WTC11 (cell line): ENCODE measurements at regions not wholly inside any gene's neighbourhood (a gene's known extent, or its start where the extent isn't known, plus 50 kb on each side); places are given as distances from the start of the nearest gene placed in this dataset.

ENCODE experiments used
- ATAC-seq: fragments of 200-7000 bp; cut with Tn5 transposase; 2 replicates; pipeline ENCODE4 v1.10.0; 2021; ENCODE audit warnings: mild to moderate bottlenecking, moderate library complexity
- CTCF ChIA-PET: fragments of 300-600 bp; sonication (Branson Sonifier 250); formaldehyde crosslinking; loops from one replicate; lab custom pipeline; 2021; ENCODE audit warnings: antibody characterized with exemption; lab: Charles Lee
- POLR2A ChIA-PET: fragments of 350-600 bp; sonication (Branson Sonifier 250); formaldehyde crosslinking; loops from one replicate; lab custom pipeline; 2021; ENCODE audit warnings: antibody characterized with exemption; lab: Charles Lee
- DNase-seq: peaks from one replicate; pipeline ENCODE4 v3.0.0; 2021; ENCODE audit warnings: low spot score
- H3K27ac Mint-ChIP-seq: 2 replicates; pipeline ENCODE4 v1.8.0; 2021; ENCODE audit warnings: mixed read lengths
- H3K27me3 Mint-ChIP-seq: 2 replicates; pipeline ENCODE4 v1.8.0; 2021; ENCODE audit warnings: low read depth, mild to moderate bottlenecking, moderate library complexity, mixed read lengths
- H3K36me3 Mint-ChIP-seq: 2 replicates; pipeline ENCODE4 v1.8.0; 2021; ENCODE audit warnings: mixed read lengths
- H3K4me1 Mint-ChIP-seq: 2 replicates; pipeline ENCODE4 v1.8.0; 2022; ENCODE audit warnings: mixed read lengths
- H3K4me3 Mint-ChIP-seq: 2 replicates; pipeline ENCODE4 v1.8.0; 2021; ENCODE audit warnings: mild to moderate bottlenecking, moderate library complexity, mixed read lengths
- H3K9me3 Mint-ChIP-seq: 2 replicates; pipeline ENCODE4 v1.8.0; 2021; ENCODE audit warnings: mixed read lengths
- ETV6 ChIP-seq: sonication (generic); formaldehyde crosslinking; IDR thresholded peaks from 2 replicates; pipeline ENCODE4 v1.8.1; 2022; ENCODE audit warnings: mild to moderate bottlenecking, missing genetic modification reagents
- FOXJ3 ChIP-seq: sonication (generic); formaldehyde crosslinking; IDR thresholded peaks from 2 replicates; pipeline ENCODE4 v1.9.0; 2021; ENCODE audit warnings: missing genetic modification reagents, mild to moderate bottlenecking, borderline replicate concordance
- KAT7 ChIP-seq: sonication (generic); formaldehyde crosslinking; IDR thresholded peaks from 2 replicates; pipeline ENCODE4 v1.8.1; 2023; ENCODE audit warnings: missing genetic modification reagents, mild to moderate bottlenecking, borderline replicate concordance
- MXD4 ChIP-seq: fragments of 250-450 bp; sonication (Bioruptor Pico); IDR thresholded peaks from 2 replicates; pipeline ENCODE4 v1.8.0; 2021; ENCODE audit warnings: mild to moderate bottlenecking, moderate library complexity, borderline replicate concordance
- MYBL2 ChIP-seq: sonication (generic); formaldehyde crosslinking; IDR thresholded peaks from 2 replicates; pipeline ENCODE4 v1.8.1; 2023; ENCODE audit warnings: mild to moderate bottlenecking, moderate library complexity, missing genetic modification reagents
- NFYB ChIP-seq: sonication (generic); formaldehyde crosslinking; conservative IDR thresholded peaks from 2 replicates; pipeline ENCODE4 v1.8.0; 2022; ENCODE audit warnings: low read depth, missing genetic modification reagents
- NR1H2 ChIP-seq: sonication (generic); formaldehyde crosslinking; IDR thresholded peaks from 2 replicates; pipeline ENCODE4 v1.9.0; 2021; ENCODE audit warnings: mild to moderate bottlenecking, moderate library complexity, missing genetic modification reagents
- NR2C2 ChIP-seq: sonication (generic); formaldehyde crosslinking; IDR thresholded peaks from 2 replicates; pipeline ENCODE4 v1.8.0; 2022; ENCODE audit warnings: mild to moderate bottlenecking, missing genetic modification reagents
- NR3C1 ChIP-seq: sonication (generic); formaldehyde crosslinking; conservative IDR thresholded peaks from 2 replicates; pipeline ENCODE4 v1.8.1; 2023; ENCODE audit warnings: low read depth, mild to moderate bottlenecking, missing genetic modification reagents
- SMAD3 ChIP-seq: sonication (generic); formaldehyde crosslinking; IDR thresholded peaks from 2 replicates; pipeline ENCODE4 v1.8.0; 2022; ENCODE audit warnings: missing genetic modification reagents, mild to moderate bottlenecking, borderline replicate concordance
- TEAD1 ChIP-seq: sonication (generic); formaldehyde crosslinking; IDR thresholded peaks from 2 replicates; pipeline ENCODE4 v1.8.0; 2022; ENCODE audit warnings: mild to moderate bottlenecking, missing genetic modification reagents
- TP53 ChIP-seq: sonication (generic); formaldehyde crosslinking; IDR thresholded peaks from 2 replicates; pipeline ENCODE4 v1.8.1; 2023; ENCODE audit warnings: mild to moderate bottlenecking, missing genetic modification reagents
- ZNF138 ChIP-seq: sonication (generic); formaldehyde crosslinking; conservative IDR thresholded peaks from 2 replicates; pipeline ENCODE4 v1.8.1; 2022; ENCODE audit warnings: mild to moderate bottlenecking, moderate library complexity, missing genetic modification reagents
- ZNF416 ChIP-seq: fragments of 250-450 bp; sonication (Bioruptor Pico); IDR thresholded peaks from 2 replicates; pipeline ENCODE4 v1.9.0; 2021; ENCODE audit warnings: mild to moderate bottlenecking, inconsistent platforms
- TF ChIP-seq, protein P1 (sequence below): fragments of 250-450 bp; sonication (Bioruptor Pico); IDR thresholded peaks from 2 replicates; pipeline ENCODE4 v1.9.0; 2021; ENCODE audit warnings: mild to moderate bottlenecking
- TF ChIP-seq, protein P2 (sequence below): fragments of 200-600 bp; IDR thresholded peaks from 2 replicates; pipeline ENCODE4 v1.8.0; 2022; ENCODE audit warnings: antibody characterized with exemption
- TF ChIP-seq, protein P3 (sequence below): sonication (generic); formaldehyde crosslinking; IDR thresholded peaks from 2 replicates; pipeline ENCODE4 v1.8.1; 2022; ENCODE audit warnings: missing genetic modification reagents, borderline replicate concordance
- TF ChIP-seq, protein P4 (sequence below): fragments of 250-450 bp; sonication (Bioruptor Pico); IDR thresholded peaks from 2 replicates; pipeline ENCODE4 v1.9.0; 2021; ENCODE audit warnings: mild to moderate bottlenecking
- TF ChIP-seq, protein P5 (sequence below): sonication (generic); formaldehyde crosslinking; IDR thresholded peaks from 2 replicates; pipeline ENCODE4 v1.8.1; 2023; ENCODE audit warnings: mild to moderate bottlenecking, missing genetic modification reagents, moderate library complexity
- TF ChIP-seq, protein P6 (sequence below): sonication (generic); formaldehyde crosslinking; IDR thresholded peaks from 2 replicates; pipeline ENCODE4 v1.8.0; 2023; ENCODE audit warnings: missing genetic modification reagents
- TF ChIP-seq, protein P7 (sequence below): sonication (generic); formaldehyde crosslinking; IDR thresholded peaks from 2 replicates; pipeline ENCODE4 v1.8.0; 2023; ENCODE audit warnings: missing genetic modification reagents, mild to moderate bottlenecking, borderline replicate concordance
- TF ChIP-seq, protein P8 (sequence below): fragments of 250-450 bp; sonication (Bioruptor Pico); IDR thresholded peaks from 2 replicates; pipeline ENCODE4 v1.8.0; 2021; ENCODE audit warnings: mild to moderate bottlenecking

DNA sequence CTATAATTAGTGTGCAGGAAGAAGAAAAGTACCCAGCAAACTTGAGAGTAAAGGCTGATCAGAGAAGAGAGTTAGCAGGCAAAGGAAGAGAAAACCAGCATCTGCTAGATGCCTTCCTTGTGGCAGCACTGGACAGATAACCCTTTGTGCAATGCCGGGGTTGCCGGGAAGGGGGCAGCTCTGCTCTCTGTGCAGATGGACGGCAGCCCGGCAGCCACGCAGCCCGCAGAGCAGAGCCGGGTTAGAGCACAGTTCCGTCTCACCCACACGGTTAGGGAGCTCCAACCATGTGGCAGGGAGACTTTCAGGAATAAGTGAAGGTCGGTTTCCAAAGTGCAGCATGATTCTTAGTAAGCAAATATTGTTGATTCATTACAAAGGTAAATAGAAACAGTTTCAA, 80.0 kb upstream of the RPS6KA2 start:
- POLR2A ChIA-PET: no interaction called here
- TF ChIP-seq, protein P1, sequence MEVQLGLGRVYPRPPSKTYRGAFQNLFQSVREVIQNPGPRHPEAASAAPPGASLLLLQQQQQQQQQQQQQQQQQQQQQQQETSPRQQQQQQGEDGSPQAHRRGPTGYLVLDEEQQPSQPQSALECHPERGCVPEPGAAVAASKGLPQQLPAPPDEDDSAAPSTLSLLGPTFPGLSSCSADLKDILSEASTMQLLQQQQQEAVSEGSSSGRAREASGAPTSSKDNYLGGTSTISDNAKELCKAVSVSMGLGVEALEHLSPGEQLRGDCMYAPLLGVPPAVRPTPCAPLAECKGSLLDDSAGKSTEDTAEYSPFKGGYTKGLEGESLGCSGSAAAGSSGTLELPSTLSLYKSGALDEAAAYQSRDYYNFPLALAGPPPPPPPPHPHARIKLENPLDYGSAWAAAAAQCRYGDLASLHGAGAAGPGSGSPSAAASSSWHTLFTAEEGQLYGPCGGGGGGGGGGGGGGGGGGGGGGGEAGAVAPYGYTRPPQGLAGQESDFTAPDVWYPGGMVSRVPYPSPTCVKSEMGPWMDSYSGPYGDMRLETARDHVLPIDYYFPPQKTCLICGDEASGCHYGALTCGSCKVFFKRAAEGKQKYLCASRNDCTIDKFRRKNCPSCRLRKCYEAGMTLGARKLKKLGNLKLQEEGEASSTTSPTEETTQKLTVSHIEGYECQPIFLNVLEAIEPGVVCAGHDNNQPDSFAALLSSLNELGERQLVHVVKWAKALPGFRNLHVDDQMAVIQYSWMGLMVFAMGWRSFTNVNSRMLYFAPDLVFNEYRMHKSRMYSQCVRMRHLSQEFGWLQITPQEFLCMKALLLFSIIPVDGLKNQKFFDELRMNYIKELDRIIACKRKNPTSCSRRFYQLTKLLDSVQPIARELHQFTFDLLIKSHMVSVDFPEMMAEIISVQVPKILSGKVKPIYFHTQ: no peak
- TF ChIP-seq MXD4 (CRISPR knock-in tag): no peak
- TF ChIP-seq, protein P2, sequence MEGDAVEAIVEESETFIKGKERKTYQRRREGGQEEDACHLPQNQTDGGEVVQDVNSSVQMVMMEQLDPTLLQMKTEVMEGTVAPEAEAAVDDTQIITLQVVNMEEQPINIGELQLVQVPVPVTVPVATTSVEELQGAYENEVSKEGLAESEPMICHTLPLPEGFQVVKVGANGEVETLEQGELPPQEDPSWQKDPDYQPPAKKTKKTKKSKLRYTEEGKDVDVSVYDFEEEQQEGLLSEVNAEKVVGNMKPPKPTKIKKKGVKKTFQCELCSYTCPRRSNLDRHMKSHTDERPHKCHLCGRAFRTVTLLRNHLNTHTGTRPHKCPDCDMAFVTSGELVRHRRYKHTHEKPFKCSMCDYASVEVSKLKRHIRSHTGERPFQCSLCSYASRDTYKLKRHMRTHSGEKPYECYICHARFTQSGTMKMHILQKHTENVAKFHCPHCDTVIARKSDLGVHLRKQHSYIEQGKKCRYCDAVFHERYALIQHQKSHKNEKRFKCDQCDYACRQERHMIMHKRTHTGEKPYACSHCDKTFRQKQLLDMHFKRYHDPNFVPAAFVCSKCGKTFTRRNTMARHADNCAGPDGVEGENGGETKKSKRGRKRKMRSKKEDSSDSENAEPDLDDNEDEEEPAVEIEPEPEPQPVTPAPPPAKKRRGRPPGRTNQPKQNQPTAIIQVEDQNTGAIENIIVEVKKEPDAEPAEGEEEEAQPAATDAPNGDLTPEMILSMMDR: peak; percentile 40
- TF ChIP-seq NR3C1: no peak
- TF ChIP-seq, protein P3, sequence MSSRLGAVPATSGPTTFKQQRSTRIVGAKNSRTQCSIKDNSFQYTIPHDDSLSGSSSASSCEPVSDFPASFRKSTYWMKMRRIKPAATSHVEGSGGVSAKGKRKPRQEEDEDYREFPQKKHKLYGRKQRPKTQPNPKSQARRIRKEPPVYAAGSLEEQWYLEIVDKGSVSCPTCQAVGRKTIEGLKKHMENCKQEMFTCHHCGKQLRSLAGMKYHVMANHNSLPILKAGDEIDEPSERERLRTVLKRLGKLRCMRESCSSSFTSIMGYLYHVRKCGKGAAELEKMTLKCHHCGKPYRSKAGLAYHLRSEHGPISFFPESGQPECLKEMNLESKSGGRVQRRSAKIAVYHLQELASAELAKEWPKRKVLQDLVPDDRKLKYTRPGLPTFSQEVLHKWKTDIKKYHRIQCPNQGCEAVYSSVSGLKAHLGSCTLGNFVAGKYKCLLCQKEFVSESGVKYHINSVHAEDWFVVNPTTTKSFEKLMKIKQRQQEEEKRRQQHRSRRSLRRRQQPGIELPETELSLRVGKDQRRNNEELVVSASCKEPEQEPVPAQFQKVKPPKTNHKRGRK (CRISPR knock-in tag): no peak
- TF ChIP-seq NFYB (CRISPR knock-in tag): no peak
- TF ChIP-seq, protein P4, sequence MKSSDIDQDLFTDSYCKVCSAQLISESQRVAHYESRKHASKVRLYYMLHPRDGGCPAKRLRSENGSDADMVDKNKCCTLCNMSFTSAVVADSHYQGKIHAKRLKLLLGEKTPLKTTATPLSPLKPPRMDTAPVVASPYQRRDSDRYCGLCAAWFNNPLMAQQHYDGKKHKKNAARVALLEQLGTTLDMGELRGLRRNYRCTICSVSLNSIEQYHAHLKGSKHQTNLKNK: no peak
- 0 out of 2 replicates have a peak, but pooled peaks have one; percentile 66 for TF ChIP-seq ZNF138 (CRISPR knock-in tag)
- TF ChIP-seq, protein P5, sequence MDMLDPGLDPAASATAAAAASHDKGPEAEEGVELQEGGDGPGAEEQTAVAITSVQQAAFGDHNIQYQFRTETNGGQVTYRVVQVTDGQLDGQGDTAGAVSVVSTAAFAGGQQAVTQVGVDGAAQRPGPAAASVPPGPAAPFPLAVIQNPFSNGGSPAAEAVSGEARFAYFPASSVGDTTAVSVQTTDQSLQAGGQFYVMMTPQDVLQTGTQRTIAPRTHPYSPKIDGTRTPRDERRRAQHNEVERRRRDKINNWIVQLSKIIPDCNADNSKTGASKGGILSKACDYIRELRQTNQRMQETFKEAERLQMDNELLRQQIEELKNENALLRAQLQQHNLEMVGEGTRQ (CRISPR knock-in tag): no peak
- TF ChIP-seq, protein P6, sequence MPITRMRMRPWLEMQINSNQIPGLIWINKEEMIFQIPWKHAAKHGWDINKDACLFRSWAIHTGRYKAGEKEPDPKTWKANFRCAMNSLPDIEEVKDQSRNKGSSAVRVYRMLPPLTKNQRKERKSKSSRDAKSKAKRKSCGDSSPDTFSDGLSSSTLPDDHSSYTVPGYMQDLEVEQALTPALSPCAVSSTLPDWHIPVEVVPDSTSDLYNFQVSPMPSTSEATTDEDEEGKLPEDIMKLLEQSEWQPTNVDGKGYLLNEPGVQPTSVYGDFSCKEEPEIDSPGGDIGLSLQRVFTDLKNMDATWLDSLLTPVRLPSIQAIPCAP (CRISPR knock-in tag): no peak
- no peak for TF ChIP-seq KAT7 (CRISPR knock-in tag)
- no peak for TF ChIP-seq NR1H2 (CRISPR knock-in tag)
- no peak for TF ChIP-seq NR2C2 (CRISPR knock-in tag)
- CTCF ChIA-PET: interaction anchor here (0.7 to 2.1 kb wide), 18 partner anchors 8 to 435 kb away, joined by 3 to 17 read pairs (median 3); no protein-coding TSS in a partner anchor
- Mint-ChIP-seq H3K27ac (no peak overlapping the region), H3K36me3 (peaks cover 10% of the 10 kb centered on the region; the same call in 1 of the 2 replicates), H3K27me3 (peaks cover 35% of the 10 kb centered on the region), H3K4me1 (peaks cover 32% of the 10 kb centered on the region), H3K4me3 (no peak overlapping the region), H3K9me3 (peaks cover 16% of the 10 kb centered on the region)
- ATAC-seq: peak; percentile 99
- DNase-seq: peak; percentile 81

DNA sequence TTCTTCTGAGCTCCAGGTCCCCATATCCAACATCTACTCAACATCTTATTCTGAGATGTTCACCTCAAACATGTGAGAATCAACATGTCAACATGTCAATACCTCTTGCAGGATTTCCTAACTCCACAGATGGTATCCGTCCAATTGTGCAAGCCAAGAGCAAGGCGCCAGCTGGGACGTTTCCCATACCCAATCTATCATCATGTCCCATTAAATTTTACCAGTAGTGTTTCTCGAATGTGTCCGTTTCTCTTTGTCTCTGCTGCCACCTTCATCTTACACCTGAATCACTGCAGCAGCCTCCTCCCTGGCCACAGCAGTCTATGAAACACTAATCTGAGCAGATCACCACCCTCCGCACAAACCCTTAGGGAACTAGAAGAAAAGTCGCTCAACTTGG, 78.0 kb upstream of the RPS6KA2 start:
- peaks cover 37% of the 10 kb centered on the region for H3K4me1 Mint-ChIP-seq
- DNase-seq: no peak
- no peak overlapping the region for H3K27ac Mint-ChIP-seq
- H3K27me3 Mint-ChIP-seq: peaks cover 37% of the 10 kb centered on the region
- no peak for ATAC-seq
- POLR2A ChIA-PET: no interaction called here
- peaks cover 4% of the 10 kb centered on the region; the same call in 1 of the 2 replicates for H3K36me3 Mint-ChIP-seq
- CTCF ChIA-PET: no interaction called here
- peaks cover 7% of the 10 kb centered on the region for H3K9me3 Mint-ChIP-seq
- H3K4me3 Mint-ChIP-seq: no peak overlapping the region
- TF ChIP-seq TEAD1 (CRISPR knock-in tag): no peak
- no peak for TF ChIP-seq FOXJ3 (CRISPR knock-in tag)
- no peak for TF ChIP-seq MYBL2 (CRISPR knock-in tag)
- TF ChIP-seq, protein P7, sequence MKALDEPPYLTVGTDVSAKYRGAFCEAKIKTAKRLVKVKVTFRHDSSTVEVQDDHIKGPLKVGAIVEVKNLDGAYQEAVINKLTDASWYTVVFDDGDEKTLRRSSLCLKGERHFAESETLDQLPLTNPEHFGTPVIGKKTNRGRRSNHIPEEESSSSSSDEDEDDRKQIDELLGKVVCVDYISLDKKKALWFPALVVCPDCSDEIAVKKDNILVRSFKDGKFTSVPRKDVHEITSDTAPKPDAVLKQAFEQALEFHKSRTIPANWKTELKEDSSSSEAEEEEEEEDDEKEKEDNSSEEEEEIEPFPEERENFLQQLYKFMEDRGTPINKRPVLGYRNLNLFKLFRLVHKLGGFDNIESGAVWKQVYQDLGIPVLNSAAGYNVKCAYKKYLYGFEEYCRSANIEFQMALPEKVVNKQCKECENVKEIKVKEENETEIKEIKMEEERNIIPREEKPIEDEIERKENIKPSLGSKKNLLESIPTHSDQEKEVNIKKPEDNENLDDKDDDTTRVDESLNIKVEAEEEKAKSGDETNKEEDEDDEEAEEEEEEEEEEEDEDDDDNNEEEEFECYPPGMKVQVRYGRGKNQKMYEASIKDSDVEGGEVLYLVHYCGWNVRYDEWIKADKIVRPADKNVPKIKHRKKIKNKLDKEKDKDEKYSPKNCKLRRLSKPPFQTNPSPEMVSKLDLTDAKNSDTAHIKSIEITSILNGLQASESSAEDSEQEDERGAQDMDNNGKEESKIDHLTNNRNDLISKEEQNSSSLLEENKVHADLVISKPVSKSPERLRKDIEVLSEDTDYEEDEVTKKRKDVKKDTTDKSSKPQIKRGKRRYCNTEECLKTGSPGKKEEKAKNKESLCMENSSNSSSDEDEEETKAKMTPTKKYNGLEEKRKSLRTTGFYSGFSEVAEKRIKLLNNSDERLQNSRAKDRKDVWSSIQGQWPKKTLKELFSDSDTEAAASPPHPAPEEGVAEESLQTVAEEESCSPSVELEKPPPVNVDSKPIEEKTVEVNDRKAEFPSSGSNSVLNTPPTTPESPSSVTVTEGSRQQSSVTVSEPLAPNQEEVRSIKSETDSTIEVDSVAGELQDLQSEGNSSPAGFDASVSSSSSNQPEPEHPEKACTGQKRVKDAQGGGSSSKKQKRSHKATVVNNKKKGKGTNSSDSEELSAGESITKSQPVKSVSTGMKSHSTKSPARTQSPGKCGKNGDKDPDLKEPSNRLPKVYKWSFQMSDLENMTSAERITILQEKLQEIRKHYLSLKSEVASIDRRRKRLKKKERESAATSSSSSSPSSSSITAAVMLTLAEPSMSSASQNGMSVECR (CRISPR knock-in tag): no peak
- TF ChIP-seq, protein P8, sequence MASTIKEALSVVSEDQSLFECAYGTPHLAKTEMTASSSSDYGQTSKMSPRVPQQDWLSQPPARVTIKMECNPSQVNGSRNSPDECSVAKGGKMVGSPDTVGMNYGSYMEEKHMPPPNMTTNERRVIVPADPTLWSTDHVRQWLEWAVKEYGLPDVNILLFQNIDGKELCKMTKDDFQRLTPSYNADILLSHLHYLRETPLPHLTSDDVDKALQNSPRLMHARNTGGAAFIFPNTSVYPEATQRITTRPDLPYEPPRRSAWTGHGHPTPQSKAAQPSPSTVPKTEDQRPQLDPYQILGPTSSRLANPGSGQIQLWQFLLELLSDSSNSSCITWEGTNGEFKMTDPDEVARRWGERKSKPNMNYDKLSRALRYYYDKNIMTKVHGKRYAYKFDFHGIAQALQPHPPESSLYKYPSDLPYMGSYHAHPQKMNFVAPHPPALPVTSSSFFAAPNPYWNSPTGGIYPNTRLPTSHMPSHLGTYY (CRISPR knock-in tag): no peak
- TF ChIP-seq ETV6 (CRISPR knock-in tag): no peak
- no peak for TF ChIP-seq TP53 (CRISPR knock-in tag)
- TF ChIP-seq SMAD3 (CRISPR knock-in tag): no peak
- TF ChIP-seq ZNF416: no peak
